ENCODE measurements at regions not wholly inside any gene's neighbourhood (a gene's known extent, or its start where the extent isn't known, plus 50 kb on each side); places are given as distances from the start of the nearest gene placed in this dataset.

DNA sequence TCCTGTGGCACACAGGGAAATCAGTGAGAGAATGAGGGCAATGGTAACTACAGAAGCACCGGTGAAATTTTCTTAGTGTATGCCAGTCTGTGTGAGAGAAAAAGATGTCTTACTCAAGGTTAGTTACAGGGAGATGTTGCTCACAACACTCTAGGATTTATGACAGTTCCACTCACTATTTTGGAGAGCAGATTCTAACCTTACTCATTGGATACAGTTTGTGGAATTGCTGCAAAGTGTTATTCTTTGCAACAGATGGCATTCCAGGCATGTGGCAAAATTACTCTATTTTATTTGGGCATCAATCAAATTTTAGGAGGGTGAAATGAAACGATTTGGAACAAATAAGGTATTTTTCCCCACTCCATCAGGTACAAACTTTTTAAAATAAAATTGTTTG is 449.1 kb downstream of the PIK3C3 start:
- TF ChIP-seq, protein P1, sequence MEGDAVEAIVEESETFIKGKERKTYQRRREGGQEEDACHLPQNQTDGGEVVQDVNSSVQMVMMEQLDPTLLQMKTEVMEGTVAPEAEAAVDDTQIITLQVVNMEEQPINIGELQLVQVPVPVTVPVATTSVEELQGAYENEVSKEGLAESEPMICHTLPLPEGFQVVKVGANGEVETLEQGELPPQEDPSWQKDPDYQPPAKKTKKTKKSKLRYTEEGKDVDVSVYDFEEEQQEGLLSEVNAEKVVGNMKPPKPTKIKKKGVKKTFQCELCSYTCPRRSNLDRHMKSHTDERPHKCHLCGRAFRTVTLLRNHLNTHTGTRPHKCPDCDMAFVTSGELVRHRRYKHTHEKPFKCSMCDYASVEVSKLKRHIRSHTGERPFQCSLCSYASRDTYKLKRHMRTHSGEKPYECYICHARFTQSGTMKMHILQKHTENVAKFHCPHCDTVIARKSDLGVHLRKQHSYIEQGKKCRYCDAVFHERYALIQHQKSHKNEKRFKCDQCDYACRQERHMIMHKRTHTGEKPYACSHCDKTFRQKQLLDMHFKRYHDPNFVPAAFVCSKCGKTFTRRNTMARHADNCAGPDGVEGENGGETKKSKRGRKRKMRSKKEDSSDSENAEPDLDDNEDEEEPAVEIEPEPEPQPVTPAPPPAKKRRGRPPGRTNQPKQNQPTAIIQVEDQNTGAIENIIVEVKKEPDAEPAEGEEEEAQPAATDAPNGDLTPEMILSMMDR (conservative IDR thresholded peaks at IDR 0.05) = no peak
- no peak for TF ChIP-seq ZFX (IDR thresholded peaks at IDR 0.05)

Data from C4-2B (cell line).